ENCODE measurements at regions not wholly inside any gene's neighbourhood (a gene's known extent, or its start where the extent isn't known, plus 50 kb on each side); places are given as distances from the start of the nearest gene placed in this dataset.

DNA sequence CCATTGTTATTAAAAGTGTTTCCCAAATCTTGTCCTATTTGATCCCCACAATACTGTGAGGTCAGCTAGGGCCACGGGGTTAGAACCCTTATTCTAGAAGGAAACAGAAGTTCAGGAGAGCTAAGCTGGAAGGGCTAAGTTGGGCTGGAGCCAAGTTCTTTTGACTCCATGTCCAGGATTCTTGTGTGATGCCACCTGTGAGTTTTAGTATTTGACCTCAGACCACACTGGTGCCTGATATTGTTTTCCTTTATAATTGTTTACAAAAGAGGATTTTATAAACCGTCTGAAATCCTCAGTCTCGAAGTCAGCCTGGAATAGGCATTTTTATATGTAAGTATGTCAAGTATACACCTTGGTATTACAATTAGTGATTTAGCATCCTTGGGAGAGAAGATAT is 332.7 kb downstream of the CBLN1 start:
- Mint-ChIP-seq H3K27ac (ENCODE audit: unreplicated experiment) (no peak overlapping the region), H3K27me3 (ENCODE audit: unreplicated experiment) (peaks cover 9% of the 10 kb centered on the region), H3K9me3 (ENCODE audit: unreplicated experiment) (peaks cover 5% of the 10 kb centered on the region), H3K4me1 (ENCODE audit: low read depth, unreplicated experiment) (peaks cover 5% of the 10 kb centered on the region), H3K36me3 (ENCODE audit: unreplicated experiment) (peaks cover 9% of the 10 kb centered on the region), H3K4me3 (ENCODE audit: unreplicated experiment) (no peak overlapping the region)
- TF ChIP-seq, protein P1, sequence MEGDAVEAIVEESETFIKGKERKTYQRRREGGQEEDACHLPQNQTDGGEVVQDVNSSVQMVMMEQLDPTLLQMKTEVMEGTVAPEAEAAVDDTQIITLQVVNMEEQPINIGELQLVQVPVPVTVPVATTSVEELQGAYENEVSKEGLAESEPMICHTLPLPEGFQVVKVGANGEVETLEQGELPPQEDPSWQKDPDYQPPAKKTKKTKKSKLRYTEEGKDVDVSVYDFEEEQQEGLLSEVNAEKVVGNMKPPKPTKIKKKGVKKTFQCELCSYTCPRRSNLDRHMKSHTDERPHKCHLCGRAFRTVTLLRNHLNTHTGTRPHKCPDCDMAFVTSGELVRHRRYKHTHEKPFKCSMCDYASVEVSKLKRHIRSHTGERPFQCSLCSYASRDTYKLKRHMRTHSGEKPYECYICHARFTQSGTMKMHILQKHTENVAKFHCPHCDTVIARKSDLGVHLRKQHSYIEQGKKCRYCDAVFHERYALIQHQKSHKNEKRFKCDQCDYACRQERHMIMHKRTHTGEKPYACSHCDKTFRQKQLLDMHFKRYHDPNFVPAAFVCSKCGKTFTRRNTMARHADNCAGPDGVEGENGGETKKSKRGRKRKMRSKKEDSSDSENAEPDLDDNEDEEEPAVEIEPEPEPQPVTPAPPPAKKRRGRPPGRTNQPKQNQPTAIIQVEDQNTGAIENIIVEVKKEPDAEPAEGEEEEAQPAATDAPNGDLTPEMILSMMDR (IDR thresholded peaks at IDR 0.05; ENCODE audit: partially characterized antibody, unreplicated experiment) = no peak
- no peak for DNase-seq

DNA sequence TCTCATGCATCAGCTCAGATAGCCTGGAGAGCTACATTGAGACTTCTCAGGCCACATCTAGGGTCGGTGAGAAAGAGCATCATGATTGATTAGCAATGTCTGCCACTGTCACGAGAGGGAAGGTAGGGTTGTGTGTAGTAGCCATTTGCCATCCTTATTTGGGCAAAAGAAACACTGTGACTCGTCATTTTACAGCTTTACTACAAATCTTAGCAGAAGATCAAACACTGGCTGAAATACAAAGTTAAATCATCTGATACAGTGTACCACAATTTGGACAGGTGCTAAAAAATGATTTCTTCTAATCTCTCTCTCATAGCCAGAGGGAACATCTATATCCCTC is 334.3 kb downstream of the CBLN1 start:
- H3K36me3 Mint-ChIP-seq (ENCODE audit: unreplicated experiment) = peaks cover 9% of the 10 kb centered on the region
- peaks cover 5% of the 10 kb centered on the region for H3K9me3 Mint-ChIP-seq (ENCODE audit: unreplicated experiment)
- peaks cover 7% of the 10 kb centered on the region for H3K4me1 Mint-ChIP-seq (ENCODE audit: low read depth, unreplicated experiment)
- no peak overlapping the region for H3K27ac Mint-ChIP-seq (ENCODE audit: unreplicated experiment)
- DNase-seq = no peak
- H3K4me3 Mint-ChIP-seq (ENCODE audit: unreplicated experiment) = no peak overlapping the region
- TF ChIP-seq, protein P1 (IDR thresholded peaks at IDR 0.05; ENCODE audit: partially characterized antibody, unreplicated experiment) = no peak
- H3K27me3 Mint-ChIP-seq (ENCODE audit: unreplicated experiment) = peaks cover 6% of the 10 kb centered on the region

DNA sequence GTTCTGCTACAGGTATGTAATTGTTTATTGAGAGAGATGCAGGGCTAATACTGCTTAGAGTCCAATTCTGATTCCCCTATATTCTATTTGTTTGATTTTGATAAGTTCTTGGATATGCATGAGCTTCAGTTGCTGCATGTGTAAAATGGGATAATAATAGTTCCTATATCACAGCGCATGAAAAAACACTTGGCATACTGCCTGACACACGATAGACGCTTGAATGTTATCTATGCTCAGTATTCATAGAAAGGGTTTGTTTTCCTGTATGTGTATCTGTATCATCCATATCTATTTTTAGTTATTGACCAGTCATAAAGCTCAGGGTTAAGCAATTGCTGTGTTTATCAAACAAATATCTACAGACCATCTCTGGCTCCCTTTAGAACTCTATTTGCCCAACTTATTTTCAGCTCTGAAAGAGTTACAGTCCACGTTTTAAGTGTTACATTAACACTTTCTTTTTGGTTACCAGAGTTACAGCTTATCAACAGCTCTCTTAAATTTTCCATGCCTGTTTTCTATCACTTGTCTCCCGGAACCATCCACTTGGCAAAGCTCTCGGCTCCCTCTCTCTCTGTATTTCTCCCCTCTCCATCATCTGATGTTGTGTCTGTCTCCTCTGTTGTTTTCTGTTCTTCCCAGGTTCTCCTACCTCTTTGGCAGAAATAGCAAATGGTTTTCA is 334.8 kb downstream of the CBLN1 start:
- peaks cover 6% of the 10 kb centered on the region for H3K27me3 Mint-ChIP-seq (ENCODE audit: unreplicated experiment)
- no peak for DNase-seq
- no peak overlapping the region for H3K4me3 Mint-ChIP-seq (ENCODE audit: unreplicated experiment)
- peaks cover 9% of the 10 kb centered on the region for H3K36me3 Mint-ChIP-seq (ENCODE audit: unreplicated experiment)
- H3K4me1 Mint-ChIP-seq (ENCODE audit: low read depth, unreplicated experiment) = peaks cover 7% of the 10 kb centered on the region
- TF ChIP-seq, protein P1 (IDR thresholded peaks at IDR 0.05; ENCODE audit: partially characterized antibody, unreplicated experiment) = no peak
- H3K9me3 Mint-ChIP-seq (ENCODE audit: unreplicated experiment) = peaks cover 5% of the 10 kb centered on the region
- no peak overlapping the region for H3K27ac Mint-ChIP-seq (ENCODE audit: unreplicated experiment)

DNA sequence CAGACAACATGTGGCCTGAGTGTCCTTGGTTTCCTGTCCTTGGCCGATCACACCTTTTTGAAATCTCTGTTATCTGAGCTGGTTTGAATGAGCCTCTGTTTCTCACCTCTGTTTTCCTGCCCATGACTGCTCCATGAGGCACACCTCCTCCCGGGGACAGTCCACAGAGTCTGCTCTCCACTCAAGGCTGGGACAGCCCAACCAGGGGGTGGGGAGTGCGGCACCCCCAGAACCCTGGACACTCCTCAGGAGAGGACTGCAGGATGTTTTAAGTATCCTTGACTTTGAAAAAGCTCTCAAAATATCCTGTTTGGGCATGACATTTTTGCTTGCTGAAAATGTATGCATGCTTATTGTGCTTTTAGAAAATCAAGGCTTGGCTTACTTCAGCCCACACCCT is 333.0 kb upstream of the N4BP1 start:
- no peak overlapping the region for H3K27ac Mint-ChIP-seq (ENCODE audit: unreplicated experiment)
- H3K36me3 Mint-ChIP-seq (ENCODE audit: unreplicated experiment) = no peaks in the 10 kb centered on the region
- peaks cover 3% of the 10 kb centered on the region for H3K27me3 Mint-ChIP-seq (ENCODE audit: unreplicated experiment)
- H3K4me1 Mint-ChIP-seq (ENCODE audit: low read depth, unreplicated experiment) = peaks cover 2% of the 10 kb centered on the region
- H3K4me3 Mint-ChIP-seq (ENCODE audit: unreplicated experiment) = no peak overlapping the region
- TF ChIP-seq, protein P1 (IDR thresholded peaks at IDR 0.05; ENCODE audit: partially characterized antibody, unreplicated experiment) = no peak
- no peak for DNase-seq
- H3K9me3 Mint-ChIP-seq (ENCODE audit: unreplicated experiment) = peaks cover 3% of the 10 kb centered on the region

DNA sequence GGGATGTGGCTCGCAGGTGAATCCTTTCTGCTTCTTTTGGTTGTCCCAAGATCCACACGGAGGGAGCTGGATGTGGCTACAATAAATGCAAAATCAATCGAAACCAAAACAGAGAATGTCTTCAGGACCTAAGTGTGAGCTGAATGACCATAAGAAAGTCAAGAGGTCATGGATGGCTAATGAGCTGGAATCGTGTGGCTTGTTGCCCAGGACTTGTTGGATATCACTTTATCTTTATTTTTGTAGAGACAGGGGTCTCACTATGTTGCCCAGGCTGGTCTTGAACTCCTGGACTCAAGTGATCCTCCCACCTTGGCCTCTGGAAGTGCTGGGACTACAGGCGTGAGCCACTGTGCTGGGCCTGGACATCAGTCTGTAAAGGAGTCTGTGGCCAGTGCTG is 326.8 kb upstream of the N4BP1 start:
- DNase-seq = no peak
- no peaks in the 10 kb centered on the region for H3K27me3 Mint-ChIP-seq (ENCODE audit: unreplicated experiment)
- H3K4me3 Mint-ChIP-seq (ENCODE audit: unreplicated experiment) = no peak overlapping the region
- H3K36me3 Mint-ChIP-seq (ENCODE audit: unreplicated experiment) = peaks cover 5% of the 10 kb centered on the region
- H3K4me1 Mint-ChIP-seq (ENCODE audit: low read depth, unreplicated experiment) = no peaks in the 10 kb centered on the region
- H3K9me3 Mint-ChIP-seq (ENCODE audit: unreplicated experiment) = no peaks in the 10 kb centered on the region
- no peak overlapping the region for H3K27ac Mint-ChIP-seq (ENCODE audit: unreplicated experiment)
- TF ChIP-seq, protein P1 (IDR thresholded peaks at IDR 0.05; ENCODE audit: partially characterized antibody, unreplicated experiment) = no peak

Measured in glutamatergic neuron (in vitro differentiated cells).